NCI-H1436 treated with DMSO at 0.1 percent for 48 hours (cell line): ENCODE measurements at regions not wholly inside any gene's neighbourhood (a gene's known extent, or its start where the extent isn't known, plus 50 kb on each side); places are given as distances from the start of the nearest gene placed in this dataset.

Source experiments
- DNase-seq: peaks from one replicate; lab custom pipeline; 2025; lab: John Stamatoyannopoulos, UW

- no peak for DNase-seq
These were observed 176.3 kb upstream of the MTNR1B start for GRCh38 chr11:92793189-92793588.

GRCh38 chr11:92794783-92795182 lies 174.7 kb upstream of the MTNR1B start:
- DNase-seq: no peak

- no peak for DNase-seq
These were observed 172.7 kb upstream of the MTNR1B start for GRCh38 chr11:92796744-92797143.

- no peak for DNase-seq
These were observed 171.6 kb upstream of the MTNR1B start for GRCh38 chr11:92797874-92798273.

- no peak for DNase-seq
These were observed 167.8 kb upstream of the MTNR1B start for GRCh38 chr11:92801685-92802084.

GRCh38 chr11:92802644-92803043 lies 166.8 kb upstream of the MTNR1B start:
- no peak for DNase-seq

GRCh38 chr11:92803391-92803790 lies 166.1 kb upstream of the MTNR1B start:
- DNase-seq: no peak

- no peak for DNase-seq
These were observed 165.0 kb upstream of the MTNR1B start for GRCh38 chr11:92804388-92804966.

- no peak for DNase-seq
These were observed 161.4 kb upstream of the MTNR1B start for GRCh38 chr11:92808022-92808421.

- no peak for DNase-seq
These were observed 158.9 kb upstream of the MTNR1B start for GRCh38 chr11:92810423-92811064.

- DNase-seq: no peak
These were observed 158.1 kb upstream of the MTNR1B start for GRCh38 chr11:92811341-92811740.

GRCh38 chr11:92812841-92813240 lies 156.6 kb upstream of the MTNR1B start:
- no peak for DNase-seq

GRCh38 chr11:92819830-92820229 lies 149.6 kb upstream of the MTNR1B start:
- no peak for DNase-seq

GRCh38 chr11:92820860-92821259 lies 148.6 kb upstream of the MTNR1B start:
- no peak for DNase-seq

GRCh38 chr11:92822410-92822809 lies 147.0 kb upstream of the MTNR1B start:
- no peak for DNase-seq

- no peak for DNase-seq
These were observed 143.3 kb upstream of the MTNR1B start for GRCh38 chr11:92826136-92826535.

GRCh38 chr11:92826603-92827002 lies 142.8 kb upstream of the MTNR1B start:
- no peak for DNase-seq

GRCh38 chr11:92827132-92827531 lies 142.3 kb upstream of the MTNR1B start:
- no peak for DNase-seq

GRCh38 chr11:92828556-92828955 lies 140.9 kb upstream of the MTNR1B start:
- no peak for DNase-seq

GRCh38 chr11:92829121-92829520 lies 140.3 kb upstream of the MTNR1B start:
- DNase-seq: no peak

GRCh38 chr11:92829671-92830070 lies 139.8 kb upstream of the MTNR1B start:
- DNase-seq: no peak

GRCh38 chr11:92830377-92831155 lies 138.9 kb upstream of the MTNR1B start:
- DNase-seq: no peak

GRCh38 chr11:92834296-92835020 lies 135.0 kb upstream of the MTNR1B start:
- DNase-seq: no peak
